ENCODE measurements at regions not wholly inside any gene's neighbourhood (a gene's known extent, or its start where the extent isn't known, plus 50 kb on each side); places are given as distances from the start of the nearest gene placed in this dataset.

- no peak for TF ChIP-seq CTCF (IDR thresholded peaks at IDR 0.05; ENCODE audit: insufficient read depth, low read depth, low read length)
- CTCF ChIA-PET: no interaction called here
These were observed 480.9 kb downstream of the TXNL1 start for GRCh38 chr18:56157541-56157940.

GRCh38 chr18:56152551-56153310 is 485.7 kb downstream of the TXNL1 start:
- Histone ChIP-seq H3K36me3 (ENCODE audit: control insufficient read depth, insufficient read depth, low read length) (no peaks in the 10 kb centered on the region), H3K27me3 (ENCODE audit: control insufficient read depth, insufficient read depth, low read length) (no peaks in the 10 kb centered on the region), H3K4me3 (ENCODE audit: low read depth, low read length) (no peak overlapping the region)
- DNase-seq (ENCODE audit: low read depth): no peak
- ChIA-PET POLR2A (no interaction called here), CTCF (interaction anchor here (1.2 kb wide), 1 partner anchor 12 kb away, joined by 3 read pairs; no protein-coding TSS in a partner anchor)
- TF ChIP-seq CTCF (IDR thresholded peaks at IDR 0.05; ENCODE audit: insufficient read depth, low read depth, low read length): no peak

More at GRCh38 chr18:56157541-56157940, 480.9 kb downstream of the TXNL1 start:
- POLR2A ChIA-PET: no interaction called here
- H3K4me3 ChIP-seq (ENCODE audit: low read depth, low read length): no peak overlapping the region
- DNase-seq (ENCODE audit: low read depth): no peak
- H3K36me3 ChIP-seq (ENCODE audit: control insufficient read depth, insufficient read depth, low read length): no peaks in the 10 kb centered on the region
- H3K27me3 ChIP-seq (ENCODE audit: control insufficient read depth, insufficient read depth, low read length): no peaks in the 10 kb centered on the region

DNA sequence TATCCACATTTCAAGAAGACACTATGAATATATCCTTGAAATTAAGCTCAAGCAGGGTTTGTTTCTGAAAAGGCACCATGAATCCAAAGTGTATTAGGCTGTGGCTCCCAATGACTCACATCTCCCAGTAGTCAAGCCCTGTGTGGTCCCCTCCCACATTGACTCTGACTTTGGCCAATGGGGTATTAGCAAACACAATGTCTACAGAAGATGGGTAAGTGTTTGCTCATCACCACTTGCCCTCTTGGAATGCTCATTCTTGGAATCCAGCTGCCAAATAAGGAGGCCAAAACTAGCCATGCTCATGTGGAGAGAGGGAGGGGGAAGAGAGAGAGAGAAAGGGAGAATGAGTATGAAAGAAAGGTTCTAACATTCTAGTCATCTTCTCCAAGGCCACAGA is 490.0 kb downstream of the TXNL1 start:
- no peaks in the 10 kb centered on the region for H3K36me3 ChIP-seq (ENCODE audit: control insufficient read depth, insufficient read depth, low read length)
- H3K4me3 ChIP-seq (ENCODE audit: low read depth, low read length): no peak overlapping the region
- TF ChIP-seq CTCF (IDR thresholded peaks at IDR 0.05; ENCODE audit: insufficient read depth, low read depth, low read length): no peak
- POLR2A ChIA-PET: no interaction called here
- no peaks in the 10 kb centered on the region for H3K27me3 ChIP-seq (ENCODE audit: control insufficient read depth, insufficient read depth, low read length)
- CTCF ChIA-PET: no interaction called here
- peak; percentile 74 for DNase-seq (ENCODE audit: low read depth)

GRCh38 chr18:56146565-56146964 is 491.8 kb downstream of the TXNL1 start:
- Histone ChIP-seq H3K27me3 (ENCODE audit: control insufficient read depth, insufficient read depth, low read length) (no peaks in the 10 kb centered on the region), H3K36me3 (ENCODE audit: control insufficient read depth, insufficient read depth, low read length) (no peaks in the 10 kb centered on the region), H3K4me3 (ENCODE audit: low read depth, low read length) (no peak overlapping the region)
- DNase-seq (ENCODE audit: low read depth): no peak
- TF ChIP-seq CTCF (IDR thresholded peaks at IDR 0.05; ENCODE audit: insufficient read depth, low read depth, low read length): no peak
- ChIA-PET CTCF (interaction anchor here (0.6 kb wide), 1 partner anchor 405 kb away, joined by 3 read pairs; no protein-coding TSS in a partner anchor), POLR2A (no interaction called here)

DNA sequence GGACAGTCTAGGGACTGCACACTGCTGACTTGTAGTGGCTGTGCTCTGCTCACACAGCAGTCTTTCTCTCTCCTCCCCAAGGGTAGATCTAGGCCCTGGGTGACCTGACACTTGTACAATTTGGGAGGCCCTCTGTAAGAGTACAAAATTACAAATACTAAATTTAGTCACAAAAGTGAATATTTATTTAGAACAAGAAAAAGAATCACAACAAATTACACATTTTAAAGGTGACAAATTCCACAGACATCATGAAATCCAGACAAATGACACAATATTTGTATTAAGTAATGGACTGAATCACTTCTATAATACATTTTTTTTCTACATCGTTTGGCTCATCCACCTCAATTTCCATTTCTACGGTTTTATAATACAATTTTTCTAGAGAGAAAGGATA is 496.4 kb downstream of the TXNL1 start:
- Histone ChIP-seq H3K36me3 (ENCODE audit: control insufficient read depth, insufficient read depth, low read length) (no peaks in the 10 kb centered on the region), H3K27me3 (ENCODE audit: control insufficient read depth, insufficient read depth, low read length) (no peaks in the 10 kb centered on the region), H3K4me3 (ENCODE audit: low read depth, low read length) (no peak overlapping the region)
- DNase-seq (ENCODE audit: low read depth): no peak
- POLR2A ChIA-PET: no interaction called here
- CTCF ChIA-PET: no interaction called here
- TF ChIP-seq CTCF (IDR thresholded peaks at IDR 0.05; ENCODE audit: insufficient read depth, low read depth, low read length): no peak
